ENCODE measurements at regions not wholly inside any gene's neighbourhood (a gene's known extent, or its start where the extent isn't known, plus 50 kb on each side); places are given as distances from the start of the nearest gene placed in this dataset.

DNA sequence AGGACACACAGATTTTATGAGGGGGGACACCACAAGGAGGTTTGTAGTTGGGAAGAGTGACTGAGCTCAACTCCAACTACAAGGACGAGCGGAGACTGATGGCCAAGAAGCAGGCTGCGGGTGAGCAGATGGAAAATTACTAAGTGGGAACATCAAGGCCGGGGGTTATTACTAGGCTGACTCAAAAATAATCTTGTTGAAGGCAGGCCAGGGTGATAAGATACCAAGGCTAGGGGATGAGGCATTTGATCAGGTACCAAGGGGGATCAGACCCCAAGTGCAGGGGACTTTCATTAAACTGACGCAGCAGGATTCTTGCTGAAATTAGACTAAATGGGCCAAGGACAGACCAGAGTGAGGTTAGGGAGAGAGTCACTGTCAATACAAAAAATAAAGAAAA is 119.4 kb upstream of the SORBS2 start:
- no peaks in the 10 kb centered on the region for H3F3A ChIP-seq (ENCODE audit: low read length, unreplicated experiment)
- TF ChIP-seq, protein P1, sequence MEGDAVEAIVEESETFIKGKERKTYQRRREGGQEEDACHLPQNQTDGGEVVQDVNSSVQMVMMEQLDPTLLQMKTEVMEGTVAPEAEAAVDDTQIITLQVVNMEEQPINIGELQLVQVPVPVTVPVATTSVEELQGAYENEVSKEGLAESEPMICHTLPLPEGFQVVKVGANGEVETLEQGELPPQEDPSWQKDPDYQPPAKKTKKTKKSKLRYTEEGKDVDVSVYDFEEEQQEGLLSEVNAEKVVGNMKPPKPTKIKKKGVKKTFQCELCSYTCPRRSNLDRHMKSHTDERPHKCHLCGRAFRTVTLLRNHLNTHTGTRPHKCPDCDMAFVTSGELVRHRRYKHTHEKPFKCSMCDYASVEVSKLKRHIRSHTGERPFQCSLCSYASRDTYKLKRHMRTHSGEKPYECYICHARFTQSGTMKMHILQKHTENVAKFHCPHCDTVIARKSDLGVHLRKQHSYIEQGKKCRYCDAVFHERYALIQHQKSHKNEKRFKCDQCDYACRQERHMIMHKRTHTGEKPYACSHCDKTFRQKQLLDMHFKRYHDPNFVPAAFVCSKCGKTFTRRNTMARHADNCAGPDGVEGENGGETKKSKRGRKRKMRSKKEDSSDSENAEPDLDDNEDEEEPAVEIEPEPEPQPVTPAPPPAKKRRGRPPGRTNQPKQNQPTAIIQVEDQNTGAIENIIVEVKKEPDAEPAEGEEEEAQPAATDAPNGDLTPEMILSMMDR (conservative IDR thresholded peaks at IDR 0.05; ENCODE audit: low read depth, low read length): no peak
- no peak for TF ChIP-seq EZH2 (IDR thresholded peaks at IDR 0.05; ENCODE audit: low read length, unreplicated experiment)
- no peak for TF ChIP-seq EZH2phosphoT487 (IDR thresholded peaks at IDR 0.05; ENCODE audit: borderline replicate concordance, low read length)
- H3K36me3 ChIP-seq (ENCODE audit: low read depth, low read length): no peaks in the 10 kb centered on the region
- no peaks in the 10 kb centered on the region for H3K9me2 ChIP-seq (replicated peaks; ENCODE audit: low read length)
- ChIA-PET CTCF (no interaction called here), POLR2A (ENCODE audit: unreplicated experiment) (no interaction called here)
- no peak overlapping the region for H3K9ac ChIP-seq (ENCODE audit: low read length)
- H2AFZ ChIP-seq (ENCODE audit: low read length): no peak overlapping the region
- intact Hi-C loops (cut with micrococcal nuclease): no loop called here
- no TSS peak for BruUV-seq (replicated peaks)
- H3K79me2 ChIP-seq (ENCODE audit: low read length): no peaks in the 10 kb centered on the region
- ATAC-seq (no peak), DNase-seq (no peak)
- no peaks in the 10 kb centered on the region for H3K9me3 ChIP-seq (ENCODE audit: low read length)
- no peaks in the 10 kb centered on the region for H3K4me1 ChIP-seq (ENCODE audit: insufficient read depth, low read length)
- no peaks in the 10 kb centered on the region for H4K20me1 ChIP-seq (ENCODE audit: low read length)
- no peaks in the 10 kb centered on the region for H3K27me3 ChIP-seq (ENCODE audit: low read length)
- H3K27ac ChIP-seq (ENCODE audit: low read length): no peak overlapping the region
- no peak overlapping the region for H3K4me3 ChIP-seq (ENCODE audit: low read length)
- H3K4me2 ChIP-seq (ENCODE audit: low read length): no peak overlapping the region

DNA sequence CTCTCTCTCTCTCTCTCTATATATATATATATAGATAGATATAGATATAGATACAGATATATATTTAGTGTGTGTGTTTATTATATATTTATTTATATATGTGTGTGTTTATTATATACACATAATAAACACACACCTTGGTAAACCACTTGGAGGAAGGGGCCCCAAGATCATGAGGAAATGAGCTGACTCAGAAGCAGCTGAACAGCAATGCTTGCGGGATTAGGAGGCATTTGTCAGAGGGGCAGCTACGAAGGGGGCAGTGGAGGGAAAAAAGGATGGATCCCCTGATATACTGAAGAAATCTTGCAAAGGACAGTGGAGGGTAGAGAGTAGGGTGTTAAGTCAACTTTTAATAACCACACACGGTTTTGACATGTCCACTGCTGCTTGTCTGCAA is 120.0 kb upstream of the SORBS2 start:
- CTCF ChIA-PET: no interaction called here
- TF ChIP-seq, protein P1 (conservative IDR thresholded peaks at IDR 0.05; ENCODE audit: low read depth, low read length): no peak
- TF ChIP-seq EZH2 (IDR thresholded peaks at IDR 0.05; ENCODE audit: low read length, unreplicated experiment) (no peak), EZH2phosphoT487 (IDR thresholded peaks at IDR 0.05; ENCODE audit: borderline replicate concordance, low read length) (no peak)
- H3K4me2 ChIP-seq (ENCODE audit: low read length): no peak overlapping the region

DNA sequence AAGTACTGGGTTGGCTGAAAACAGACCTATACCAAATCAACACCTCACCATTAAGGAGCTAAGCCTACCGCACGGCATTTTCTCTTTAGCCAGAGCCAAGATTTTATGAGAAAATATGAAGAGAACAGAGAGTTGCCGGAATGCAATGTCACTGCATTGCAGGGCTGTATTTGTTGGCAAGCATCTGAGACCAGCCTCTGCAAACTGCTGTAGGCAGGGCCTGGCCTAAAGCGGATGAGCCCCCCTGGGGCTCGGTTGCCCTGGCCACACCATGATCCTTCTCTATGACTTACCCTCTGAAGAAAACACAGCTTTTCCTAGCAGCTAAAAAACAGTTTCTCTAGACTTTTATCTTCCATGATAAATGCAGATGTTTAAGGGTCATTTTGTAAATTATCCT is 120.5 kb upstream of the SORBS2 start:
- H3K4me3 ChIP-seq (ENCODE audit: low read length): no peak overlapping the region
- H2AFZ ChIP-seq (ENCODE audit: low read length): no peak overlapping the region
- no peaks in the 10 kb centered on the region for H3K79me2 ChIP-seq (ENCODE audit: low read length)
- H3K4me1 ChIP-seq (ENCODE audit: insufficient read depth, low read length): no peaks in the 10 kb centered on the region
- H3K36me3 ChIP-seq (ENCODE audit: low read depth, low read length): no peaks in the 10 kb centered on the region
- H3K9me2 ChIP-seq (replicated peaks; ENCODE audit: low read length): no peaks in the 10 kb centered on the region
- ATAC-seq (no peak), DNase-seq (no peak)
- no peaks in the 10 kb centered on the region for H4K20me1 ChIP-seq (ENCODE audit: low read length)
- H3K27me3 ChIP-seq (ENCODE audit: low read length): no peaks in the 10 kb centered on the region
- H3K9ac ChIP-seq (ENCODE audit: low read length): no peak overlapping the region
- H3K27ac ChIP-seq (ENCODE audit: low read length): no peak overlapping the region
- no peaks in the 10 kb centered on the region for H3K9me3 ChIP-seq (ENCODE audit: low read length)
- no peaks in the 10 kb centered on the region for H3F3A ChIP-seq (ENCODE audit: low read length, unreplicated experiment)
- intact Hi-C loops (cut with micrococcal nuclease): no loop called here
- no TSS peak for BruUV-seq (replicated peaks)
- H3K4me2 ChIP-seq (ENCODE audit: low read length): no peak overlapping the region
- ChIA-PET POLR2A (ENCODE audit: unreplicated experiment) (no interaction called here), CTCF (no interaction called here)
- TF ChIP-seq EZH2 (IDR thresholded peaks at IDR 0.05; ENCODE audit: low read length, unreplicated experiment) (no peak), EZH2phosphoT487 (IDR thresholded peaks at IDR 0.05; ENCODE audit: borderline replicate concordance, low read length) (no peak)
- TF ChIP-seq, protein P1 (conservative IDR thresholded peaks at IDR 0.05; ENCODE audit: low read depth, low read length): no peak

More for the DNA sequence above, 120.0 kb upstream of the SORBS2 start:
- Histone ChIP-seq H2AFZ (ENCODE audit: low read length) (no peak overlapping the region), H4K20me1 (ENCODE audit: low read length) (no peaks in the 10 kb centered on the region), H3K9me3 (ENCODE audit: low read length) (no peaks in the 10 kb centered on the region), H3K4me3 (ENCODE audit: low read length) (no peak overlapping the region), H3K9ac (ENCODE audit: low read length) (no peak overlapping the region), H3K9me2 (replicated peaks; ENCODE audit: low read length) (no peaks in the 10 kb centered on the region), H3K79me2 (ENCODE audit: low read length) (no peaks in the 10 kb centered on the region), H3K4me1 (ENCODE audit: insufficient read depth, low read length) (no peaks in the 10 kb centered on the region), H3K36me3 (ENCODE audit: low read depth, low read length) (no peaks in the 10 kb centered on the region), H3K27me3 (ENCODE audit: low read length) (no peaks in the 10 kb centered on the region), H3F3A (ENCODE audit: low read length, unreplicated experiment) (no peaks in the 10 kb centered on the region), H3K27ac (ENCODE audit: low read length) (no peak overlapping the region)
- no TSS peak for BruUV-seq (replicated peaks)
- ATAC-seq (no peak), DNase-seq (no peak)
- intact Hi-C loops (cut with micrococcal nuclease): no loop called here
- POLR2A ChIA-PET (ENCODE audit: unreplicated experiment): no interaction called here

Measured in PC-3 (cell line).